ENCODE measurements at regions not wholly inside any gene's neighbourhood (a gene's known extent, or its start where the extent isn't known, plus 50 kb on each side); places are given as distances from the start of the nearest gene placed in this dataset.
"Not testable (repeated sequence)": the region's sequence is repeated elsewhere in the genome, so short reads cannot be mapped to it uniquely, and the experiment has no call there.

GRCh38 chr5:34244281-34245031, 201.4 kb upstream of the C1QTNF3 start:
- intact Hi-C loops (cut with DNase I) = not testable (repeated sequence)
- peak; percentile 49 to 90 (median 80) for DNase-seq

- intact Hi-C loops (cut with DNase I) = not testable (repeated sequence)
- peak in 4 of 42 donors; percentile 3 to 55 (median 43) for DNase-seq
Measured at GRCh38 chr5:34245032-34245394, 202.0 kb upstream of the C1QTNF3 start.

- peak in 3 of 42 donors; percentile 16 to 41 (median 29) for DNase-seq
- intact Hi-C loops (cut with DNase I) = not testable (repeated sequence)
Measured at GRCh38 chr5:34245813-34246212, 202.8 kb upstream of the C1QTNF3 start.

- DNase-seq; intact Hi-C loops (cut with DNase I): not testable (repeated sequence)
Measured at GRCh38 chr5:34258598-34258997, 215.6 kb upstream of the C1QTNF3 start.

GRCh38 chr5:34261020-34261419, 218.0 kb upstream of the C1QTNF3 start:
- intact Hi-C loops (cut with DNase I); DNase-seq: not testable (repeated sequence)

- intact Hi-C loops (cut with DNase I); DNase-seq: not testable (repeated sequence)
Measured at GRCh38 chr5:34266151-34266550, 223.1 kb upstream of the C1QTNF3 start.

GRCh38 chr5:34296759-34297158, 253.7 kb upstream of the C1QTNF3 start:
- DNase-seq; intact Hi-C loops (cut with DNase I): not testable (repeated sequence)

- intact Hi-C loops (cut with DNase I); DNase-seq: not testable (repeated sequence)
Measured at GRCh38 chr5:34329201-34329600, 286.2 kb upstream of the C1QTNF3 start.

GRCh38 chr5:34329611-34330108, 286.6 kb upstream of the C1QTNF3 start:
- intact Hi-C loops (cut with DNase I); DNase-seq: not testable (repeated sequence)

GRCh38 chr5:34331928-34332454, 289.0 kb upstream of the C1QTNF3 start:
- intact Hi-C loops (cut with DNase I) = not testable (repeated sequence)

GRCh38 chr5:34339408-34340001, 296.5 kb upstream of the C1QTNF3 start:
- DNase-seq; intact Hi-C loops (cut with DNase I): not testable (repeated sequence)

More at GRCh38 chr5:34331928-34332454, 289.0 kb upstream of the C1QTNF3 start:
- DNase-seq = not testable (repeated sequence)

- DNase-seq; intact Hi-C loops (cut with DNase I): not testable (repeated sequence)
Measured at GRCh38 chr5:34354440-34354839, 301.7 kb upstream of the RAI14 start.

GRCh38 chr5:34371417-34371816, 284.7 kb upstream of the RAI14 start:
- DNase-seq; intact Hi-C loops (cut with DNase I): not testable (repeated sequence)

GRCh38 chr5:34371817-34372216, 284.3 kb upstream of the RAI14 start:
- intact Hi-C loops (cut with DNase I); DNase-seq: not testable (repeated sequence)

GRCh38 chr5:34372739-34373138, 283.4 kb upstream of the RAI14 start:
- intact Hi-C loops (cut with DNase I); DNase-seq: not testable (repeated sequence)

GRCh38 chr5:34377651-34378050, 278.5 kb upstream of the RAI14 start:
- DNase-seq; intact Hi-C loops (cut with DNase I): not testable (repeated sequence)

GRCh38 chr5:34378498-34378897, 277.6 kb upstream of the RAI14 start:
- intact Hi-C loops (cut with DNase I); DNase-seq: not testable (repeated sequence)

- DNase-seq; intact Hi-C loops (cut with DNase I): not testable (repeated sequence)
Measured at GRCh38 chr5:34388754-34389153, 267.4 kb upstream of the RAI14 start.

- intact Hi-C loops (cut with DNase I) = no loop called here
Measured at GRCh38 chr5:34409373-34409772, 246.8 kb upstream of the RAI14 start.

More at GRCh38 chr5:34409373-34409772, 246.8 kb upstream of the RAI14 start:
- DNase-seq = no peak

Data from head of caudate nucleus (tissue), 42 donors.